COLO829 (cell line): ENCODE measurements at regions not wholly inside any gene's neighbourhood (a gene's known extent, or its start where the extent isn't known, plus 50 kb on each side); places are given as distances from the start of the nearest gene placed in this dataset.
"Not testable (repeated sequence)": the region's sequence is repeated elsewhere in the genome, so short reads cannot be mapped to it uniquely, and the experiment has no call there.

Experiments used
- DNase-seq: peaks from one replicate; pipeline ENCODE4 v3.0.0; 2012; ENCODE audit warnings: low spot score

GRCh38 chr20:29031262-29031982 lies 2226.0 kb upstream of the DEFB115 start:
- not testable (repeated sequence) for DNase-seq

- not testable (repeated sequence) for DNase-seq
Observed at GRCh38 chr20:29044239-29044638, 2213.2 kb upstream of the DEFB115 start.

GRCh38 chr20:29050008-29050606 lies 2207.4 kb upstream of the DEFB115 start:
- not testable (repeated sequence) for DNase-seq

GRCh38 chr20:29057866-29058484 lies 2199.5 kb upstream of the DEFB115 start:
- DNase-seq, result peak; percentile 35

GRCh38 chr20:29062451-29062850 lies 2195.0 kb upstream of the DEFB115 start:
- DNase-seq, result not testable (repeated sequence)

DNA sequence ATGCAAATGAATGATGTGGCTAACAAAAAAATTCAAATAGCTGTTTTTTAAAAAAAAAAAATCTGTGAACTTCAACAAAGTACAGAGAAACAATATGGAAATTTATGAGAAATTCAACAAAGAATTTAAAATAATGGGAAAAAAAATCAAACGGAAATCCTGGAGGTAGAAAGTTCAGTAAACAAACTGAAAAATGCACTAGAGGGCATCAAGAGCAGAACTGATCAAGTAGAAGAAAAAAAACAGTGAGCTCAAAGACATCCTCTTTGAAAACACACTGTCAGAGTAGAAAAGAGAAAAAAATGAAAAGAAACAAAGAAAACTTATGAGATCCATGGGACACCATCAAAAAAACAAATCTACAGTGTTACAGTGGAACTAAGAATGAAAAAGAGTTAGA lies 2191.1 kb upstream of the DEFB115 start:
- DNase-seq, result not testable (repeated sequence)

DNA sequence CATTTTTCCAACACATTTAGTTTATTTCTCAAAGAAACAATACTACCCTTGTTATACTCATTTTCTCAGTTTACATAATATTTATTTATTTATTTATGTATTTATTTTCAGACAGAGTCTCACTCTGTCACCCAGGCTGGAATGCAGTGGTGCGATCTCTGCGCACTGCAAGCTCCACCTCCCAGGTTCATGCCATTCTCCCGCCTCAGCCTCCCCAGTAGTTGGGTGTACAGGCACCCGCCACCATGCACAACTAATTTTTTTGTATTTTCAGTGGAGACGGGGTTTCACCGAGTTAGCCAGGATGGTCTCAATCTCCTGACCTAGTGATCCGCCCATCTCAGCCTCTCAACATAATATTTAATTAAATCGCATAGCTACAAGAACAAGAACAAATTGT lies 2183.8 kb upstream of the DEFB115 start:
- not testable (repeated sequence) for DNase-seq

- DNase-seq, result peak; percentile 80
Observed at GRCh38 chr20:29079769-29080690, 2177.4 kb upstream of the DEFB115 start.

DNA sequence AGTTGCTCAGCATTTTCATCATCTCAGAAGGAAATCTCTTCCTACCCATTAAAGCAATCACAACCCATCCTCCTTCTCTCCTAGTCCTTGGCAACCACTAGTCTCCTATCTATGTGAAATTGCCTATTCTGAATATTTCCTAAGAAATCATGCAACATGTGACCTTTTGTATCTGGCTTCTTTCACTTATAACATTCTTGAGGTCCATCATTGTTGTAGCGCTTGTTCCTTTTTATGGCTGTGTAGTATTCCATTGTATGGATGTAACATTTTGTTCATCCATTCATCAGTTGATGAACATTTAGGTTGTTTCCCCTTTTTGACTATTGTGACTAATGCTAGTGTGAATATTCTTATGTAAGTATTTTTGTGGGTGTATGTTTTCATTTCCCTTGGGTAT lies 2175.8 kb upstream of the DEFB115 start:
- DNase-seq, result not testable (repeated sequence)

- no peak for DNase-seq
Observed at GRCh38 chr20:29085625-29086024, 2171.8 kb upstream of the DEFB115 start.

- not testable (repeated sequence) for DNase-seq
Observed at GRCh38 chr20:29086145-29086718, 2171.2 kb upstream of the DEFB115 start.

DNA sequence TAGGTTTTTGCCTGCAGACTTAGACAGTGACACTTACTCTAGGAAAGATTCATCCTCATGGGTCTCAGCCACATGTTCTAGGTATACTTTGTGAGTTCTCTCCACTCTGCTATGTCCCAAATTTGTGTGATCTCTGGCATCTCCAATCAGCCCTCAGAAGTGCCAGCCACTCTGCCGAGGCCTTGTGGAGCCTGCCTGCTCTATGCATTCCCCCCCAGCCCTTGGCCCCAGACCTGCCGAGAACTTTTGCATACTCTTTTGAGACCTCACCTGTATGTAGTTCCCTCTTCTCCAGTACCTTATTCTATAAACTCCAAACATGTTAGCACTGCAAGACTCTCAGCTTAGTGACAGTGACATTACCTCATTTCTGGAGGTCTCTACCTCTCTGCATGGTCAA lies 2170.5 kb upstream of the DEFB115 start:
- DNase-seq, result no peak

DNA sequence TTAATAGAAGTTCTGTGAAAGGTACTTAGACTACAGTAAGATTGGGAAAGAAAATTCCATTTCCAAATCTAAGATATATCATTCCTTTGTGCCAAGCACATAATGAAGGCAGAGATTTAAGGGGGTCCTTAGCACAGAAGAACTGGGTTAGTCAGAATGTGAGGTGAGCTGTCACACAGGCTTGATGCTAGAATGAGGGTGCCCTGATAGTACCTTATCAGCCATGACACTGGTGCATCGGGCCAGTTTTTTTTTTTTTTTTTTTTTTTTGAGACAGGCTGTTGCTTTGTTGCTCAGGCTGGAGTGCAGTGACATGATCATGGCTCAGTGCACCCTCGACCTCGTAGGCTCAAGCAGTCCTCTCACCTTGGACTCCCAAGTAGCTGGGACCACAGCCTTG lies 2169.6 kb upstream of the DEFB115 start:
- not testable (repeated sequence) for DNase-seq

- DNase-seq, result not testable (repeated sequence)
Observed at GRCh38 chr20:29088472-29088871, 2169.0 kb upstream of the DEFB115 start.

- DNase-seq, result not testable (repeated sequence)
Observed at GRCh38 chr20:29089409-29089808, 2168.1 kb upstream of the DEFB115 start.

GRCh38 chr20:29093958-29094357 lies 2163.5 kb upstream of the DEFB115 start:
- DNase-seq, result not testable (repeated sequence)

DNA sequence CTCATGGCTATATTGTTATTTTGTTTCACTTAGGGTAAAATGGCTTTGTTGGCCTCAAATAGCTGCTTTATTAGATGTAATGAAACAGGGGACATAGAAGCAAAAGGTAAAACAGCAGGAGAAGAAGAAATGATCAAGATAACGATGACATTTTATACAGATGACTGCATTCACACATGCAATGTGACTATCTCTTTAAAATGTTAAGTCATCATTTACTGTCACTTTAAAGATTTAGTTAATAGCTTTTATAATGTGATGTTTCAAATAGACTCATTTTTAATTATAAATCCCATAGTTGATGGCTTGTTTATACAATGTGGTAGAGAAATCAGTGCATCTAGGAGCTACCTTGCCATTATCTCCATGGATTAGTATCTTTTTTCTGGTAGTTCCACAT lies 2160.8 kb upstream of the DEFB115 start:
- DNase-seq, result not testable (repeated sequence)

- DNase-seq, result not testable (repeated sequence)
Observed at GRCh38 chr20:29107884-29108283, 2149.6 kb upstream of the DEFB115 start.

DNA sequence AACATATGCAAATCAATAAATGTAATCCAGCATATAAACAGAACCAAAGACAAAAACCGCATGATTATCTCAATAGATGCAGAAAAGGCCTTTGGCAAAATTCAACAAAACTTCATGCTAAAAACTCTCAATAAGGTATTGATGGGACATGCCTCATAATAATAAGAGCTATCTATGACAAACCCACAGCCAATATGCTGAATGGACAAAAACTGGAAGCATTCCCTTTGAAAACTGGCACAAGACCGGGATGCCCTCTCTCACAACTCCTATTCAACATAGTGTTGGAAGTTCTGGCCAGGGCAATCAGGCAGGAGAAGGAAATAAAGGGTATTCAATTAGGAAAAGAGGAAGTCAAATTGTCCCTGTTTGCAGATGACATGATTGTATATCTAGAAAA lies 2148.1 kb upstream of the DEFB115 start:
- DNase-seq, result not testable (repeated sequence)

GRCh38 chr20:29115097-29115496 lies 2142.4 kb upstream of the DEFB115 start:
- not testable (repeated sequence) for DNase-seq

DNA sequence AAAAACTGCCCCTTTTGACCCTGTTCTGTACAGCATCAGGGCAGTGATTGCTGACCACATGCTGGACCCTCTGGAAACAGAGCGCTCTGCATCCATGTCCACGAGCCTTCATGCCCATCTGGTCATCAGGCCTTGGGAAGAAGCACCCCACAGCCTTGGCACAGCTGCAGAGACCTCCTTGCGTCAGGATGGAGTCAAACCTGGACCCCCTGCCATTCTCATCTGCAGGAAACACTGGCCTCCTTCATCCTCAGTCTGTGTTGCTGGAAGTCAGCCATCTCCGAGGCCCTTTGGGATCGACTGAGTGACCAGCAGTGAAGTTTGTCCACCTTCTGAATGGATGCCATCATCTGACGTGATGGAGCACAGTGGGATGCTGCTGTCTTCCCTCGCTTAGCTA lies 2138.3 kb upstream of the DEFB115 start:
- DNase-seq, result no peak

DNA sequence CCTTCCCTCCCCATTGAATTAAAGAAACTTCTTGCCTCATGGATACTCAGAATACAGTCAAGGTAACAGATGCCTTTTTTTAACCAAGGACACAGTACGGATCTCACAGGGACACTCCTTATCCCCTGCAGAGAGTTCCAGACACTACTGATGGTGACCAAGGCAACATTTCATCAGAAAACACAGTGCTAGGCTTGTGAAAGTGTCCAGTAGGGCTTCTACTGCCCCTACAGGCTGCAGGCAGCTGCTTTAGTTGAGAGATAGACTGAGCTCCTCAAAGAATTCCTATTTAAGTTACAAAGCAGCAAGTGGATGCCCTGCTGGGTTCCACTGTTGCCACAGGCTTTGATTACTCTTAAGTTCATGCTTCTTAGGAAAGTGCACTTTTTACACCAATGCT lies 2137.8 kb upstream of the DEFB115 start:
- not testable (repeated sequence) for DNase-seq
